GM18951 (cell line): ENCODE measurements at regions not wholly inside any gene's neighbourhood (a gene's known extent, or its start where the extent isn't known, plus 50 kb on each side); places are given as distances from the start of the nearest gene placed in this dataset.
"Not testable (repeated sequence)": the region's sequence is repeated elsewhere in the genome, so short reads cannot be mapped to it uniquely, and the experiment has no call there.

ENCODE experiments used
- POLR2A ChIP-seq: IDR thresholded peaks from 4 replicates; pipeline ENCODE4 v1.6.1; 2011; ENCODE audit warnings: mild to moderate bottlenecking; ENCODE audit not compliant: insufficient read length, insufficient read depth; ENCODE audit errors: extremely low read depth
- in situ Hi-C: fragments of 300-500 bp; cut with MboI; formaldehyde crosslinking; loops from one replicate; pipeline ENCODE4 v1.12.0; 2022; ENCODE audit warnings: low sequenced_read_pairs, mixed read lengths, inconsistent platforms; ENCODE audit not compliant: unreplicated experiment

DNA sequence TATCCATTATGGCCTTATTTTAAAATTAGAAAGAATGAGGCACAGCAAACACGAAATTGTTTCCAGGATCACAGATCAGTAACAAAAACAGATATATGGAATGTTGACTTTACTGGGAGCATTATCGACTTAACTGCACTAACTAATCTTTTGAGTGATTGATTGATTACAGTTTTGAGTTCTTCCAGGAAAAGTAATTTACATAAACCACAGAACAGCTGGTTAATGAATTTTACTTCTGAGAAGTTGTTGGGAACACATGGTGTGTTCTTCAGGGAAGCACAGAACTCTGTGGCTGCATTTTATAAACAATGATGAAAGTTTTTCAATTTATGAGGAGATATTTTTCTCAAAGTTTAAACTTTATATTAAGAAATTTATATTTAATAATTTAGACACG lies 802.4 kb upstream of the ACO1 start:
- TF ChIP-seq POLR2A = no peak
- in situ Hi-C loops = no loop called here

DNA sequence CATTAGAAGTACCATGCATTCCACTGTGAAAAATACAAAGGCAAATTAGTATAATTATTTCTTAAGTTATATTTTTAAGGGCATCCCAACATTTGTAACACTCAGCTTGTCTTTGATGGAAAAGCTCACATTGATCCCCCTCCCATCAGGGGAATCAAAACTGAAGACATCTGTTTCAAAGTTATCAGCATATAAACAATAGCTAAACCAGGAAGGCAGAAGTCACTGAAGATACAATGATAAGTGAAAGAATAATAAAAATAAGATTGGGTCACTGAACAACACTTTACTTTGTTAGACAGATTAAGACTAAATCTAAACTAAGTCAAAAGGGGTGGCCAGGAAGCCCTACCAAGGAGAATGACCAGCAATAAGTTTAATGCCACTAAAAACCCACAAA lies 801.9 kb upstream of the ACO1 start:
- TF ChIP-seq POLR2A = no peak

DNA sequence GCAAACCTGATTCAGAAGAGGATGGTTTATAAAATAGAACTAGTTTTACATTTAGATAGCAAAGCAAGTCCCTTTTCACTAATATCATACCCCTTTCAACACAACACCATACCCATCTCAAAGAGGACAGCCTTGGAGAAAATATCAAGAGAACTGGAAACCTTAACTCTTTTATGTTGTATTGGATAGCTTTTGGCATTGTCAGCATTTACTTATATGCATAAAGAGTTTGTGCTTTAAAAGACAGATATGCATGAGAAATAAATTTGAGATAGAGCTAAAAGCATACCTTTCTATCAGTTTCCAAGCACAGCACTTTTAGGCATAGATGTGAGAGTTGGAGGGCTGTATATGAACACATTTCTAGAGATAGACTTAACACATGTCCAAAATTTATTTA lies 799.3 kb upstream of the ACO1 start:
- TF ChIP-seq POLR2A = no peak
- in situ Hi-C loops = no loop called here

More for the DNA sequence above, 801.9 kb upstream of the ACO1 start:
- in situ Hi-C loops = no loop called here

DNA sequence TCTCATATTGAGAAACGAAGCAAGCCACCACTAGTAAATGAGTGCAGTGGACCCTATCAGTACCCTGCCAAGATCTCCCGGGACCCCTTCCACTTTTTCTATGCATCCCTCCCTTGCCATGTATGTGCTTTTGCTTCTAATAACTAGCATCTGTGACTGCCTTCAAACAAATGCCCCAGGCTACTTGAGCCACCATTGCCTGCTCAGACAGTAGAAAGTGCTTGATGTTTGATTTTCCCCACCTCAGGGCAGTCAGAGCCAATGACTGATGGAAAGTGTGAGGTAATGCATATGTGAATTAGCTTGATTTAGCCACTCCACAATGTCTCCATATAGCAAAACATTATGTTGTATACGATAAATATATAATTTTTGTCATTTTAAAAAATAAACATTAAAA lies 797.3 kb upstream of the ACO1 start:
- in situ Hi-C loops = no loop called here
- no peak for TF ChIP-seq POLR2A

DNA sequence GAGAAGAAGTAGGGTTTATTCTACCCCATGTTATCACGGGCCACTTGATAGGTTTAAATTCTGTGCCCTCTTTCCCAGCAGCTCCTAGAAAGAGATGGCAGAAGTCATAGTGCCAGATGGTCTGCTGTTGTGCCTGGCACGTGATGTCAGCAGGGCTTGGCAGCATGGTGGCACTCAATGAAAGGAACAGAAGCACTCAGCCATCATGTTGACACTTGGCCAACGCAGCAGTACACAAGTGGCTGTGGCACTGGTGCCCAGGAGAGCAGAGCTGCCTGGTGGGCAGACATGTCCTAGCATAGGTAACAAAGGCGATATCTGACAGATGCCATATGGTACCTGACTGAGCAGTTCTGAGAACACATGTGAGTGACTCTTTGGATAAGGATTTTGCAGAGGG lies 796.4 kb upstream of the ACO1 start:
- in situ Hi-C loops = no loop called here
- TF ChIP-seq POLR2A = no peak

DNA sequence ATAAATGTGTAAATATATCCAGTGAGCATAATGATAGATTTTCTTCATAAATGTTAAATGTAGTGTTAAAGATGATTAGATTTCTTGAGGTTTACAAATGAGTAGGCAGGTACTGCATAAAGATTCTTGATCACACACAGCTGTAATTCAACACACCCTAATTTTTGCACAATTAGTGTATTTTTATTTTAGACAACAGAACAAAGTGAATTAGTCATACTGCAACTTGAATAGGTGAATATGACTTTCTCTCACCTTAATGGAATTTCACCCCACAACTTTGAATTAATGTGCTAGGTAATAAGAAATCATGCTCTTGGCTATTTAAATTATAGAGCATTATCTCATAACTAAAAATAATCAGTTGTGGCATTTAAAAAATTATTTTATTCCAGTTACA lies 795.7 kb upstream of the ACO1 start:
- no peak for TF ChIP-seq POLR2A
- in situ Hi-C loops = no loop called here

DNA sequence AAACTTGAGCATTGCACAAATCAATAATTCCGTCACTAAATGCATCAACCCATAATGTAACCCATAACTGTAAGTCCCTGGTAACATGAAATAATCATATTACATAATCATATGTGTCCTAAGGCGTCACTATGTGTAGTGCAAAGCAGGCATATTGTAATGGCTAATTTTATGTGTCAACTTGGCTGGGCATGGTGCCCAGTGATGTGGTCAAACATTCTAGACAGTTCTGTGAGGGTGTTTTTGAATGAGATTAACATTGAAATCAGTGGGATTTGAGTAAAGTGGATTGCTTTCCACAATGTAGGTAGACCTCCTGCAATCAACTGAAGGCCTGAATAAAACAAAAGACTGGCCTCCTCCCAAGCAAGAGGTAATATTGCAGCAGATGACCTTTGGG lies 794.4 kb upstream of the ACO1 start:
- in situ Hi-C loops = no loop called here
- no peak for TF ChIP-seq POLR2A

DNA sequence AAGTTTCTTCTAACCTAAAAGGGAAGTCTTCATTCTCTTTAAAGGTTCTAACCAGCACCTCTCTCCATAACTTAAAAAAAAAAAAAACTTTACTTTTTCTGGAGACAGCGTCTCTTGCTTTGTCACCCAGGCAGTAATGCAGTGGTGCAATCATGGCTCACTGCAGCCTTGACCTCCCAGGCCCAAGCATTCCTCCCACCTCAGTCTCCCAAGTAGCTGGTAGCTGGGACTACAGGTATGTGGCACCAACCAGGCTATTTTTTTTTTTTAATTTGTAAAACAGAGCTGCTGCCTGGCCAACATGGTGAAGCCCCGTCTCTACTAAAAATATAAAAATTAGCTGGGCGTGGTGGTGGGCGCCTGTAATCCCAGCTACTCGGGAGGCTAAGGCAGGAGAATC lies 787.4 kb upstream of the ACO1 start:
- in situ Hi-C loops = not testable (repeated sequence)

DNA sequence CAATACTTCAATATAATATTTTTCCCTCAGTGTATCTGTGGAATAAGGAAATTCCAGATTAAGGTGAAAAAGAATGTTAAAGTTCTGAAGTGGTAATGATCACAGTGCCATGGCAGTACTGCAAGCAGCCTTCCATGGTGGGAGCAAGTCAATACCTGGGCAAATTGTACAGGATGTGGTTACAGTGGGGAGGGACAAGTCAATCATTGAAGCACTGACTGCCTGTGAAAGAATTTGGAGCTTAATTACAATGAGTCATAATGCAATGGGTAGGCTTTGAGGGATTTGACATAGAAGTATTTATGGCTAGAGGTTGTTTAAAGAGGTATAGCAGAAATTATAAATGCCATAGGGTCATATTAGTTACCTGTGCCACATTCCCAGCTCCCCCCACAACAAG lies 786.5 kb upstream of the ACO1 start:
- no peak for TF ChIP-seq POLR2A
- in situ Hi-C loops = no loop called here

DNA sequence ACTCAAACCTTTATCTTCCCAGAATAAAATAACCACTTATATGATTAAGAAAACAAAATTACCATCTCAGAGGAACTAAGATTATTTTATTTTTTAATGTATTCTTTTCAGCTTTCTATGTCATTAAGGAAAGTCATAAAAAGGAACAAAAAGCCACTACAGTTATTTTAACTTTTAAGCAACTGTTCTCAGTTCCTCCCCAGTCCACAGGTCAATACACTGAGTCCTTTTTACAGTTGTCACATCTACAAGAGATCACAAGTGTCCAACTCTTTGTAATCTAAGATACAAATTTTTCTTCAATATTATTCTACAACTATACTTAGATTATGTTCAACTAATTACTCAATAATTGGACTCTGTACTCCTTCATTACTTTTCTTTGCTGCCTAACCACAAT lies 782.8 kb upstream of the ACO1 start:
- TF ChIP-seq POLR2A = no peak
- in situ Hi-C loops = no loop called here

DNA sequence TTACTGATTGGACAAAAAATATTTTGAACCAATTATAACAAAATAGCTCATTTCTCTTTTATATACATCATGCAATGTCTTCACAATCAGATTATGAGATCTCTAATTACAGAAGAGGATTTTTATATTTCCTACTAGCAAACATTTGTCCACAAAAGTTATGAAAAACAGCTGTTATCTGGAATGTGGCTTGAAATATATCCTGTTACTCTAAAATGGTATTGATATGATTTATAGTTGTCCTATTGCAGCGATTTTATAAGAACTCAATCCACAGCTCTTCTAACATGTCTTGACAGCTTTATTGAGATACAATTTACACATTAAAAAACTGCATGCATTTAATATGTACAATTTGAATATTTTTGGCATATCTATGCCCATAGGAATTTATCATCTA lies 779.9 kb upstream of the ACO1 start:
- in situ Hi-C loops = no loop called here
- TF ChIP-seq POLR2A = no peak

DNA sequence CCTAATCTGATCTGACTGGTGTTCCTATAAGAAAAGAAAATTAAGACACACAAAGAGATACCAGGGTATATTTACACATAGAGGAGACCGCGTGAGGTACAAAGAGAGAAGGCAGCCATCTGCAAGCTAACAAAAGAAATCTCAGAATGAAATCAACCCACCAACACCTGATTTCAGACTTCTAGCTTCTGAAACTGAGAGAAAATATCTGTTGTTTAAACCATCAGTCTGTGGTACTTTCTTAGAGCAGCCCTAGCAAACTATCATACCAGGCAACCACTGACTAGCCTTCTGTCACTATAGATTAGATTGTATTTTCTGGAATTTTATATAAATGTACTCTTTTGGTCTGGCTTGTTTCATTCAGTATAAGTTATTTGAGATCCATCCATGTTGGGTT lies 779.3 kb upstream of the ACO1 start:
- no peak for TF ChIP-seq POLR2A
- in situ Hi-C loops = no loop called here

DNA sequence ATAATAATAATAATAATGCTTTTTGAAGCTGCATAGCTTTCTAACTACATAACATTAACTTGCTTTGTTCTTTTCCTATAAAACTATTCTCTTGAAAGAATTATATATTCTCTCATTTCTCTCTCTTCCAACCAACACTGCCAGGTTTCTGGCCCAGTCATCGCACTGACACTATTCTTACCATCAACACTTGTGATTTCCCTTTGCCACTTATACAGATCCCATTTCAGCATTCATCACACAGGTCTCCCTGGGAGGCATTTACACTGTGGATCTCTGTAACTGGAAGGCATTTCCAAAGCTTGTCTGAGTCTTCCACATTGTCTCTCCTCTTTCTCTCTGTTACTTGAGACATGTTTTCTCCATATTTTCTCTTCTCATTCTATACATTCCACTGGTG lies 777.8 kb upstream of the ACO1 start:
- in situ Hi-C loops = no loop called here
- no peak for TF ChIP-seq POLR2A

DNA sequence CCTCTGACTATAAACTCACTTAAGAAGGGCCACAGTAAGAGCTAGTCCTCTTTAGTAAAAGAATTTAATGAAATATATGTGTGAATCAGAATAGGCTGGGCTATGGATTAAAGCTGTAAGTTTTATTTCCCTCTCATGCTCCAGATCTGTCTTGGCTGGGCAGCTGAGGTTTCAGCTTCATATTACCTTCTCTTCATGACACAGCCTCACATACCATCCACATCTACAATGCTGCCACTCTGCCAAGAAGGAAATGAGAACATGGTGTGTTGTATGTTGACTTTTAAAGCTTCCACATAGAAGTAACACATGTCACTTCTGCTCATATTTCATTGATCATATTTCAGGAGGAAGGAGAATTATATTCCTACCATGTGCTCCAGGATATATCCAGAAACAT lies 776.0 kb upstream of the ACO1 start:
- in situ Hi-C loops = no loop called here
- TF ChIP-seq POLR2A = no peak

DNA sequence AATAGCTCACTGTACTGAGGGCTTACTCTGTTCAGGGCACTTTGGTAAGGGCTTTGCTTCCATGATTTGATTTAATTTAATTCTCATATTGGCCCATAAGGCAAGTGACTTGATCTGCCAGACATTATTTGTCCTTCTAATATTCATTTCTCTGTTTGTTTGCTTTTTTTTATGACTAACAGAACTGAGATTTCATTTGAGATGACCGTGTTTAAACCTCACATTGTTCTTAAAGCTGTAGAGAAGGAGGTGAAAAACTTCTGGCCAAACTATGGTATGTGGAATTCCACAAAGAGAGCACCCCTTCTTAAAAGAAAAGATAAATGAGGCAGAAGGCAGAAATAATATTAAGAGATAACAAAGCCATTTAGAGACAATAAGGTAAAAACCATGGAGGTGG lies 775.6 kb upstream of the ACO1 start:
- no peak for TF ChIP-seq POLR2A
- in situ Hi-C loops = no loop called here
